HG03558 (cell line): ENCODE measurements at regions not wholly inside any gene's neighbourhood (a gene's known extent, or its start where the extent isn't known, plus 50 kb on each side); places are given as distances from the start of the nearest gene placed in this dataset.
"Not testable (repeated sequence)": the region's sequence is repeated elsewhere in the genome, so short reads cannot be mapped to it uniquely, and the experiment has no call there.

Experiments used
- ATAC-seq: cut with Tn5 transposase; IDR thresholded peaks from one replicate; pipeline ENCODE4 v1.9.1; 2021; ENCODE audit warnings: moderate number of reproducible peaks; ENCODE audit not compliant: unreplicated experiment; ENCODE audit errors: extremely low read depth

- ATAC-seq: no peak
These were observed 713.0 kb downstream of the BRINP3 start for GRCh38 chr1:189764391-189765320.

DNA sequence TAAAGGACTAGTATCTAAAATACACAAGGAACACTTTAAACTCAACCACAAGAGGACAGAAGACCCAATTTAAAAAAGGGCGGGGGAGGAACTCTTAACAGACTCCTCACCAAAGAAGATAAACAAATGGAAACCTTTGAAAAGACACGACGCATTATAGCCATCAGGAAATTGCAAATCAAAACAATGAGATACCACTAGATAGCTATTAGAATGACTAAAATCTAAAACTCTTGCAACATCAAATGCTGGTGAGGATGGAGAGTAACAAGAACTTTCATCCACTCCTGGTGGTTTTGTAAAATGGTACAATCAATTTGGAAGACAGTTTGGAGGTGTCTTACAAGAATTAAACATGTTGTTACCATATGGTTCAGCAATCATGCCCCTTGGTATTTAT lies 708.2 kb downstream of the BRINP3 start:
- ATAC-seq: no peak

DNA sequence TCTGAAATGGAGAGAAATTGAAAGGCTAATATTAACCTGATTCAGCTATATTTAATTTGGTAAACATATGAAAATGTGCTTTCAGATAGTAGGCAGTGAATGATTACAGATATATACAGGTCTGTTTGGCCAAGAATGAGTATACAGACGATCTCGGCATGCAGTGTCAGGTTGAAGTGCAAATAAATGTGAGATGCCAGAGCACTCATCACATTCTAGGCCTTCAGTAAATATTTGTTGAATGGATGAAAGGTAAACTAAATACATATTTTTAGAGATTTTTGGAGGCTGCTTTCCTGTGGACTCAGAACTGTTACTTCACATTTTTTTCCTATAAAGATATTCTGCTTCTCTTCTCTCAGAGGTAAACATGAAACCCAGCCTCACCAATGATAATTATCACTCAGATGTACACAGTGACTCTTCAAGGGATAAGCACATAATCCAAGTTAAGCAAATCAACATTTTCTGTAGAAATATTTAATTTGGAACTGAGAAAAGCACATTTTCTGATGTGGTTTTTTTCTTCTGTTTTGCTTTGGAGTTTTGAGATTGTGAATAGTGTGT lies 702.9 kb downstream of the BRINP3 start:
- ATAC-seq: no peak

GRCh38 chr1:189775343-189775742 lies 702.3 kb downstream of the BRINP3 start:
- ATAC-seq: no peak

- no peak for ATAC-seq
These were observed 698.6 kb downstream of the BRINP3 start for GRCh38 chr1:189779034-189779433.

GRCh38 chr1:189782295-189782694 lies 695.4 kb downstream of the BRINP3 start:
- ATAC-seq: no peak

GRCh38 chr1:189783456-189783855 lies 694.2 kb downstream of the BRINP3 start:
- no peak for ATAC-seq

- ATAC-seq: no peak
These were observed 690.9 kb downstream of the BRINP3 start for GRCh38 chr1:189786761-189787160.

GRCh38 chr1:189787201-189787600 lies 690.5 kb downstream of the BRINP3 start:
- ATAC-seq: no peak

GRCh38 chr1:189790335-189790734 lies 687.3 kb downstream of the BRINP3 start:
- ATAC-seq: no peak

DNA sequence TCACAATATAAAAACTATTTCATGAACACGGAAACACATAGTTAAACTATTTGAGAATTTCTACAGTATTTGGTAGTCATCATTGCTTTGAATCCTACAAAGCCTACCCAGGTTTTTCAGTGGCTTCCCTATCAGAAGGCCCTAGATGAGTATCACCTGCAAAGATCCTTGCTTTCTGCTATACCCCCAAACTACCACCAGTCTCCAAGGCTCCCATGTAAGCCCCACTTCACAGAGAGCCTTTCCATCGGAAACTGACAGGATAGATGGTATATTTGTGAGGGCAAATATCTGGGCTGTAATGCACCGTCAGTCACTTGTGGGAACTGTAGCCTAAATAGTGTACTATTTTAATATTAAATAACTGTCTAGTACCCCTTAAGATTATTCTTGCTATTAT lies 674.3 kb downstream of the BRINP3 start:
- ATAC-seq: no peak

DNA sequence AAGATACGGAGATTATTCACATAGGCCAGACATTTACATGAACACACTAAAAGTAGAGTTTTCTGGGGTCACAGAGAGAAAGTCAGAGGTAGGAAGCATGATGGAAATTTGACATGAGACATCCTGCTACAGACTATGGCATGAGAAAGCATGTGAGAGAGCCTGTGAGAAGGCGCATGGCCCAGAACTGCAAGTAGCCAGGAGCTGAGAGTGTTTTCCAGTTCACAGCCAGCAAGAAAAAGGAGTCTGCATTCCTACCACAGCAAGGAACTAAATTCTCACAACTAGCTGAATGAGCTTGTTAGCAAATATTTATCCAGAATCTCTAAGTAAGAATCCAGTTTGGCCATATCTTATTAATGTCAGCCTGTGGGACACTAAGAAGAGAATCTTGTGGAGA lies 673.3 kb downstream of the BRINP3 start:
- ATAC-seq: no peak

GRCh38 chr1:189805735-189806134 lies 671.9 kb downstream of the BRINP3 start:
- no peak for ATAC-seq

DNA sequence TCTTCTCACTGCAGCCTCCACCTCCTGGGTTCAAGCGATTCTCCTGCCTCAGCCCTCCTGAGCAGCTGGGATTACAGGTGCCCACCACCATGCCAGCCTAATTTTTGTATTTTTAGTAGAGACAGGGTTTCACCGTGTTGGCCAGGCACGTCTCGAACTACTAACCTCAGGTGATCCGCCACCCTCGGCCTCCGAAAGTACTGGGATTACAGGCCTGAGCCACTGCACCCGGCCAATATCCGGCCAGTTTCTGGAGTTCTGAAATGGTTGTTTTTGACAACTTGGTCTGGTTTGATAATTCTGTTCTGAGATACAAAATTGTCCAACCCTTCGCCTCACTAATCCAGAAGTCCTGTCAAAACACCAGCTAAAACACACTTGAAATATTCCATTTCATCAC lies 667.0 kb downstream of the BRINP3 start:
- ATAC-seq: not testable (repeated sequence)

GRCh38 chr1:189811960-189812359 lies 665.7 kb downstream of the BRINP3 start:
- ATAC-seq: no peak

DNA sequence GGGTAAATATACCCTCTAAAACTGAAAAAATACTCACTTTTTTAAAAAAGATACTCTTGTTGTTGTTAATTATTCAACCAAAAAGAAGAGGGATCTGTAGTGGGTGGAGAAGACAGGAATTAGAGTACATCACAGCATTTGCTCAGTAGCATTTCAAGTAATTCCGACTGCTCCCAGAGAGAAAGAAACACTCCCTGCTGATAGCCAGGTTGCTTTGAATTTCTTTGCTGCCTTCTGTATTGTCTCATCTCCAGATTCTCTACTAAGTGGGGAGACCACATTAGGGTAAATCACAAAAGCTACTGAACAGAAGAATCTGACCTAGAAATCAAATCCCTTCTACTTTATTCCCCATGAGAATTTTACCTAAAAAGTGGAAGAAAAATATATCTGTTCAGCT lies 661.1 kb downstream of the BRINP3 start:
- ATAC-seq: no peak

GRCh38 chr1:189819751-189820150 lies 657.9 kb downstream of the BRINP3 start:
- no peak for ATAC-seq

DNA sequence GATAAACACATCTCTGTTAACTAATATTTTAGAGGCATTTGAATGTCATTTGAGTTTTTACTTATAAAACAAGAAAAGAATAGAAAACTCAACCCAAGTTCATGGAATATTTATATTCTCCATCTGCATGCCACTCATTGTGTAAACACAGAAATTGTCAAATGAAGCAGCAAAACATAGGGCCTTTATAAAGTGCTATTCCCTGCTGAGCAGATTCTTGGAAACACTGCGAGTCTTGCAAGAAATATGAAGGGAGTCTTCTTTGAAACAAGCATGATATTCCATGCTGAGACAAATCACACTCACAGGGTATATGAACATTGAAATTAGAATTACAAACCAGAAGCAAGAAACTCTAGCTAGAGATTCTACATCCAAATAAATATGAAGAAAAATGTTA lies 655.8 kb downstream of the BRINP3 start:
- ATAC-seq: no peak

- no peak for ATAC-seq
These were observed 642.9 kb downstream of the BRINP3 start for GRCh38 chr1:189834813-189835212.

GRCh38 chr1:189847613-189848012 lies 630.1 kb downstream of the BRINP3 start:
- ATAC-seq: no peak

GRCh38 chr1:189851806-189852367 lies 625.8 kb downstream of the BRINP3 start:
- ATAC-seq: no peak
